Left hindlimb (tissue), 1 donor: ENCODE measurements at regions not wholly inside any gene's neighbourhood (a gene's known extent, or its start where the extent isn't known, plus 50 kb on each side); places are given as distances from the start of the nearest gene placed in this dataset.
A peak's percentile ranks its signal among the peaks of the same experiment; 100 is the strongest.

Experiments used
- DNase-seq: peaks from one replicate; pipeline ENCODE4 v3.0.0-alpha.2; 2018

GRCh38 chr2:104734937-104735586 is 118.9 kb upstream of the POU3F3 start:
- no peak for DNase-seq

GRCh38 chr2:104736026-104736425 is 117.9 kb upstream of the POU3F3 start:
- no peak for DNase-seq

- no peak for DNase-seq
These were observed 112.1 kb upstream of the POU3F3 start for GRCh38 chr2:104741860-104742259.

GRCh38 chr2:104744537-104744936 is 109.4 kb upstream of the POU3F3 start:
- DNase-seq = no peak

- DNase-seq = no peak
These were observed 108.1 kb upstream of the POU3F3 start for GRCh38 chr2:104745846-104746245.

- DNase-seq = no peak
These were observed 107.6 kb upstream of the POU3F3 start for GRCh38 chr2:104746299-104746698.

- no peak for DNase-seq
These were observed 107.1 kb upstream of the POU3F3 start for GRCh38 chr2:104746858-104747257.

GRCh38 chr2:104749856-104750460 is 104.0 kb upstream of the POU3F3 start:
- no peak for DNase-seq

- no peak for DNase-seq
These were observed 101.4 kb upstream of the POU3F3 start for GRCh38 chr2:104752504-104752903.

- DNase-seq = peak; percentile 48
These were observed 98.7 kb upstream of the POU3F3 start for GRCh38 chr2:104755026-104755878.

- DNase-seq = no peak
These were observed 97.8 kb upstream of the POU3F3 start for GRCh38 chr2:104756118-104756517.

GRCh38 chr2:104757056-104757455 is 96.9 kb upstream of the POU3F3 start:
- no peak for DNase-seq

- DNase-seq = no peak
These were observed 95.7 kb upstream of the POU3F3 start for GRCh38 chr2:104758199-104758620.

- no peak for DNase-seq
These were observed 91.9 kb upstream of the POU3F3 start for GRCh38 chr2:104762031-104762430.

- no peak for DNase-seq
These were observed 87.2 kb upstream of the POU3F3 start for GRCh38 chr2:104766683-104767082.

- DNase-seq = no peak
These were observed 85.2 kb upstream of the POU3F3 start for GRCh38 chr2:104768694-104769093.

GRCh38 chr2:104769096-104769495 is 84.8 kb upstream of the POU3F3 start:
- no peak for DNase-seq

- DNase-seq = no peak
These were observed 80.9 kb upstream of the POU3F3 start for GRCh38 chr2:104772996-104773395.

GRCh38 chr2:104774631-104775030 is 79.3 kb upstream of the POU3F3 start:
- no peak for DNase-seq

- no peak for DNase-seq
These were observed 76.2 kb upstream of the POU3F3 start for GRCh38 chr2:104777721-104778120.

- no peak for DNase-seq
These were observed 72.8 kb upstream of the POU3F3 start for GRCh38 chr2:104781151-104781550.

- no peak for DNase-seq
These were observed 69.7 kb upstream of the POU3F3 start for GRCh38 chr2:104784264-104784663.

- no peak for DNase-seq
These were observed 67.7 kb upstream of the POU3F3 start for GRCh38 chr2:104786204-104786603.

- DNase-seq = no peak
These were observed 67.1 kb upstream of the POU3F3 start for GRCh38 chr2:104786821-104787220.
